ENCODE measurements at regions not wholly inside any gene's neighbourhood (a gene's known extent, or its start where the extent isn't known, plus 50 kb on each side); places are given as distances from the start of the nearest gene placed in this dataset.

GRCh38 chr5:73280386-73280785, 107.4 kb downstream of the TMEM174 start:
- TF ChIP-seq CTCF (IDR thresholded peaks at IDR 0.05): no peak
- TF ChIP-seq POLR2A (IDR thresholded peaks at IDR 0.05): no peak
- TF ChIP-seq POLR2AphosphoS5 (IDR thresholded peaks at IDR 0.05): peak in 1 of 3 donors; percentile 36

Data from breast epithelium (tissue), 3 donors.